CD4-positive, alpha-beta memory T cell (primary cell): ENCODE measurements at regions not wholly inside any gene's neighbourhood (a gene's known extent, or its start where the extent isn't known, plus 50 kb on each side); places are given as distances from the start of the nearest gene placed in this dataset.

Experiments
- CTCF ChIA-PET: fragments of 350-600 bp; sonication (Branson Sonifier 250); formaldehyde crosslinking; loops from one replicate; lab custom pipeline; 2021; ENCODE audit warnings: inconsistent platforms; ENCODE audit not compliant: partially characterized antibody; lab: Charles Lee
- POLR2A ChIA-PET: fragments of 350-600 bp; sonication (Branson Sonifier 250); formaldehyde crosslinking; loops from one replicate; lab custom pipeline; 2021; ENCODE audit not compliant: partially characterized antibody; lab: Charles Lee
- DNase-seq, 5 donors: peaks; one replicate each; pipeline versions ENCODE4 v3.0.0 to v3.0.0-alpha.2; 2020 to 2022; ENCODE audit warnings: mixed read lengths in 1 of 5
- H3K27ac ChIP-seq: one replicate; pipeline ENCODE4 v1.7.0; 2013; ENCODE audit warnings: low read depth, low read length
- H3K27me3 ChIP-seq: 2 replicates; pipeline ENCODE4 v1.7.0; 2013; ENCODE audit warnings: mild to moderate bottlenecking, low read length, moderate library complexity; ENCODE audit not compliant: insufficient read depth
- H3K36me3 ChIP-seq: 2 replicates; pipeline ENCODE4 v1.7.0; 2013; ENCODE audit warnings: mild to moderate bottlenecking, low read length, moderate library complexity; ENCODE audit not compliant: insufficient read depth
- H3K4me1 ChIP-seq: 2 replicates; pipeline ENCODE4 v1.7.0; 2013; ENCODE audit warnings: mild to moderate bottlenecking, low read length, moderate library complexity; ENCODE audit not compliant: insufficient read depth
- H3K4me3 ChIP-seq, 2 donors: one replicate each; pipeline ENCODE4 v1.7.0; 2013; ENCODE audit warnings: low read length in 2 of 2, mild to moderate bottlenecking in 1 of 2
- H3K9me3 ChIP-seq, 2 donors: one replicate each; pipeline ENCODE4 v1.7.0; 2013; ENCODE audit warnings: low read length in 2 of 2, control low read depth in 1 of 2; ENCODE audit not compliant: control insufficient read depth in 1 of 2
- H3K27ac Mint-ChIP-seq, 7 donors: one replicate each; pipeline ENCODE4 v1.8.0; 2020 to 2021; ENCODE audit warnings: mixed read lengths in 7 of 7, mild to moderate bottlenecking in 6 of 7, inconsistent platforms in 3 of 7, moderate library complexity in 3 of 7
- H3K27me3 Mint-ChIP-seq, 2 donors: one replicate each; pipeline ENCODE4 v1.8.0; 2020 to 2021; ENCODE audit warnings: mixed read lengths in 2 of 2
- H3K36me3 Mint-ChIP-seq, 2 donors: one replicate each; pipeline ENCODE4 v1.8.0; 2020 to 2021; ENCODE audit warnings: mixed read lengths in 2 of 2, inconsistent platforms in 1 of 2, mild to moderate bottlenecking in 1 of 2
- H3K4me1 Mint-ChIP-seq, 4 donors: one replicate each; pipeline ENCODE4 v1.8.0; 2020 to 2021; ENCODE audit warnings: mixed read lengths in 4 of 4, mild to moderate bottlenecking in 1 of 4
- H3K4me3 Mint-ChIP-seq, 8 donors: one replicate each; pipeline ENCODE4 v1.8.0; 2020 to 2021; ENCODE audit warnings: mixed read lengths in 8 of 8, mild to moderate bottlenecking in 7 of 8, moderate library complexity in 6 of 8, inconsistent platforms in 3 of 8
- H3K9me3 Mint-ChIP-seq, 8 donors: one replicate each; pipeline ENCODE4 v1.8.0; 2020 to 2021; ENCODE audit warnings: mixed read lengths in 8 of 8, mild to moderate bottlenecking in 5 of 8, inconsistent platforms in 3 of 8, moderate library complexity in 1 of 8
- intact Hi-C: fragments of 100-400 bp; cut with micrococcal nuclease; formaldehyde crosslinking; loops from one replicate; pipeline ENCODE4 v1.15.1; 2023

GRCh38 chr14:81971911-81972310, 438.3 kb upstream of the SEL1L start:
- H3K4me3 Mint-ChIP-seq: no peak overlapping the region
- POLR2A ChIA-PET: no interaction called here
- H3K9me3 Mint-ChIP-seq: peaks cover 0 to 40% (median 6%) of the 10 kb centered on the region in 8 donors
- H3K4me1 Mint-ChIP-seq: no peaks in the 10 kb centered on the region
- no peak for DNase-seq
- no peak overlapping the region for H3K27ac Mint-ChIP-seq
- H3K27ac ChIP-seq: no peak overlapping the region
- no peaks in the 10 kb centered on the region for H3K4me1 ChIP-seq
- peaks cover 0 to 4% of the 10 kb centered on the region in 2 donors for H3K9me3 ChIP-seq
- CTCF ChIA-PET: no interaction called here
- H3K27me3 Mint-ChIP-seq: no peaks in the 10 kb centered on the region
- no peaks in the 10 kb centered on the region for H3K36me3 Mint-ChIP-seq
- no peaks in the 10 kb centered on the region for H3K27me3 ChIP-seq
- no peaks in the 10 kb centered on the region for H3K36me3 ChIP-seq
- intact Hi-C loops: no loop called here
- no peak overlapping the region for H3K4me3 ChIP-seq

GRCh38 chr14:81972601-81973000, 438.9 kb upstream of the SEL1L start:
- Mint-ChIP-seq H3K4me1 (no peaks in the 10 kb centered on the region), H3K27me3 (no peaks in the 10 kb centered on the region), H3K36me3 (no peaks in the 10 kb centered on the region), H3K27ac (no peak overlapping the region), H3K4me3 (no peak overlapping the region), H3K9me3 (peaks cover 0 to 35% (median 6%) of the 10 kb centered on the region in 8 donors)
- Histone ChIP-seq H3K4me3 (no peak overlapping the region), H3K36me3 (no peaks in the 10 kb centered on the region), H3K9me3 (peaks cover 0 to 4% of the 10 kb centered on the region in 2 donors), H3K4me1 (no peaks in the 10 kb centered on the region), H3K27me3 (no peaks in the 10 kb centered on the region), H3K27ac (no peak overlapping the region)
- DNase-seq: no peak
- ChIA-PET POLR2A (no interaction called here), CTCF (interaction anchor here (0.7 kb wide), 1 partner anchor 17 kb away, joined by 3 read pairs; no protein-coding TSS in a partner anchor)
- intact Hi-C loops: no loop called here

- no peak for DNase-seq
- no peak overlapping the region for H3K4me3 Mint-ChIP-seq
- peaks cover 0 to 17% (median 5%) of the 10 kb centered on the region in 8 donors for H3K9me3 Mint-ChIP-seq
- Histone ChIP-seq H3K4me1 (no peaks in the 10 kb centered on the region), H3K27me3 (no peaks in the 10 kb centered on the region), H3K9me3 (no peaks in the 10 kb centered on the region), H3K4me3 (no peak overlapping the region), H3K36me3 (no peaks in the 10 kb centered on the region), H3K27ac (no peak overlapping the region)
- no peak overlapping the region for H3K27ac Mint-ChIP-seq
- H3K27me3 Mint-ChIP-seq: no peaks in the 10 kb centered on the region
- no peaks in the 10 kb centered on the region for H3K36me3 Mint-ChIP-seq
- ChIA-PET CTCF (no interaction called here), POLR2A (no interaction called here)
- intact Hi-C loops: no loop called here
- H3K4me1 Mint-ChIP-seq: no peaks in the 10 kb centered on the region
These were observed 440.9 kb upstream of the SEL1L start for GRCh38 chr14:81974543-81974942.

- Histone ChIP-seq H3K36me3 (no peaks in the 10 kb centered on the region), H3K9me3 (no peaks in the 10 kb centered on the region), H3K4me1 (no peaks in the 10 kb centered on the region), H3K4me3 (no peak overlapping the region), H3K27ac (no peak overlapping the region), H3K27me3 (no peaks in the 10 kb centered on the region)
- ChIA-PET POLR2A (no interaction called here), CTCF (interaction anchor here (2.0 kb wide), 1 partner anchor 11 kb away, joined by 10 read pairs; no protein-coding TSS in a partner anchor)
- DNase-seq: no peak
- H3K36me3 Mint-ChIP-seq: no peaks in the 10 kb centered on the region
- H3K27ac Mint-ChIP-seq: no peak overlapping the region
- H3K4me1 Mint-ChIP-seq: no peaks in the 10 kb centered on the region
- no peaks in the 10 kb centered on the region for H3K27me3 Mint-ChIP-seq
- intact Hi-C loops: no loop called here
- H3K4me3 Mint-ChIP-seq: no peak overlapping the region
- peaks cover 0 to 4% (median 0%) of the 10 kb centered on the region in 8 donors for H3K9me3 Mint-ChIP-seq
These were observed 447.1 kb upstream of the SEL1L start for GRCh38 chr14:81980601-81981306.

GRCh38 chr14:81981307-81981675, 447.6 kb upstream of the SEL1L start:
- H3K9me3 Mint-ChIP-seq: peaks cover 0 to 4% (median 0%) of the 10 kb centered on the region in 8 donors
- no peaks in the 10 kb centered on the region for H3K4me1 Mint-ChIP-seq
- intact Hi-C loops: no loop called here
- Histone ChIP-seq H3K27me3 (no peaks in the 10 kb centered on the region), H3K36me3 (no peaks in the 10 kb centered on the region), H3K27ac (no peak overlapping the region), H3K4me1 (no peaks in the 10 kb centered on the region), H3K9me3 (no peaks in the 10 kb centered on the region), H3K4me3 (no peak overlapping the region)
- no peaks in the 10 kb centered on the region for H3K36me3 Mint-ChIP-seq
- ChIA-PET POLR2A (no interaction called here), CTCF (interaction anchor here (2.0 kb wide), 1 partner anchor 10 kb away, joined by 10 read pairs; no protein-coding TSS in a partner anchor)
- H3K27ac Mint-ChIP-seq: no peak overlapping the region
- no peak for DNase-seq
- no peak overlapping the region for H3K4me3 Mint-ChIP-seq
- no peaks in the 10 kb centered on the region for H3K27me3 Mint-ChIP-seq

- POLR2A ChIA-PET: no interaction called here
- CTCF ChIA-PET: interaction anchor here (2.0 kb wide), 1 partner anchor 9 kb away, joined by 10 read pairs; no protein-coding TSS in a partner anchor
These were observed 448.4 kb upstream of the SEL1L start for GRCh38 chr14:81982046-81982445.

GRCh38 chr14:81986005-81986404, 452.4 kb upstream of the SEL1L start:
- CTCF ChIA-PET: no interaction called here
- Mint-ChIP-seq H3K27me3 (peaks cover 0 to 3% of the 10 kb centered on the region in 2 donors), H3K9me3 (no peaks in the 10 kb centered on the region), H3K4me3 (no peak overlapping the region), H3K4me1 (no peaks in the 10 kb centered on the region), H3K36me3 (no peaks in the 10 kb centered on the region), H3K27ac (no peak overlapping the region)
- intact Hi-C loops: no loop called here
- H3K27me3 ChIP-seq: no peaks in the 10 kb centered on the region
- no peak overlapping the region for H3K27ac ChIP-seq
- POLR2A ChIA-PET: no interaction called here
- DNase-seq: no peak
- H3K36me3 ChIP-seq: no peaks in the 10 kb centered on the region
- H3K9me3 ChIP-seq: no peaks in the 10 kb centered on the region
- no peak overlapping the region for H3K4me3 ChIP-seq
- H3K4me1 ChIP-seq: no peaks in the 10 kb centered on the region

More at GRCh38 chr14:81982046-81982445, 448.4 kb upstream of the SEL1L start:
- Mint-ChIP-seq H3K27ac (no peak overlapping the region), H3K36me3 (no peaks in the 10 kb centered on the region), H3K4me3 (no peak overlapping the region), H3K9me3 (peaks cover 0 to 4% (median 0%) of the 10 kb centered on the region in 8 donors), H3K4me1 (no peaks in the 10 kb centered on the region), H3K27me3 (no peaks in the 10 kb centered on the region)
- Histone ChIP-seq H3K36me3 (no peaks in the 10 kb centered on the region), H3K27ac (no peak overlapping the region), H3K4me1 (no peaks in the 10 kb centered on the region), H3K4me3 (no peak overlapping the region), H3K9me3 (no peaks in the 10 kb centered on the region), H3K27me3 (no peaks in the 10 kb centered on the region)
- intact Hi-C loops: no loop called here
- no peak for DNase-seq
